Fibroblast of mammary gland (primary cell): ENCODE measurements at regions not wholly inside any gene's neighbourhood (a gene's known extent, or its start where the extent isn't known, plus 50 kb on each side); places are given as distances from the start of the nearest gene placed in this dataset.

Experiments
- DNase-seq: peaks from one replicate; pipeline ENCODE4 v3.0.0-alpha.2; 2010; ENCODE audit warnings: low read depth
- H3K4me3 ChIP-seq: 2 replicates; pipeline ENCODE4 v1.5.1; 2011; ENCODE audit warnings: low read depth, mild to moderate bottlenecking, low read length, moderate library complexity; ENCODE audit not compliant: control insufficient read depth
- CTCF ChIP-seq: conservative IDR thresholded peaks from 2 replicates; pipeline ENCODE4 v1.5.1; 2011; ENCODE audit warnings: low read depth, low read length, inconsistent platforms; ENCODE audit not compliant: control insufficient read depth, insufficient read depth

GRCh38 chr4:11261066-11261850 lies 167.4 kb downstream of the HS3ST1 start:
- TF ChIP-seq CTCF = no peak
- no peak for DNase-seq
- H3K4me3 ChIP-seq = no peak overlapping the region

DNA sequence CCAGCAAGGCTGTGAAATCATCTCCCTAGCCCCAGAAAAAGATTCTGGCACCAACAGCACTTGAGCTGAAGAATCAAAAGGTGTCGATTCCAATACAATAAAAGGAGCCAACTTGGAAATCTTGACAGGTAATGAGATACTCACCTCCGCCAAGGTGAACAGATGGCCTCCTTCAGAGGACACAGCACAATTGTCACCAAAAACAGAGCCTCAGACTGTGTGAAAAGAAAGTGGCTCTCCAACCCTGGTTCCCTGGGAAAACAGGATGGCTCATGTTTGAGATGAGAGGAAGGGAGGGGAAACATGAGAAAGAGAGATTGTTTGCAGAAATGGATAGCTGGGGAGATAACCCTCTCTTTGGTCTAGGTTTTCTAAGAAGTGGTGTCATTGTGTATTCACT lies 168.9 kb downstream of the HS3ST1 start:
- no peak for TF ChIP-seq CTCF
- no peak overlapping the region for H3K4me3 ChIP-seq
- no peak for DNase-seq

DNA sequence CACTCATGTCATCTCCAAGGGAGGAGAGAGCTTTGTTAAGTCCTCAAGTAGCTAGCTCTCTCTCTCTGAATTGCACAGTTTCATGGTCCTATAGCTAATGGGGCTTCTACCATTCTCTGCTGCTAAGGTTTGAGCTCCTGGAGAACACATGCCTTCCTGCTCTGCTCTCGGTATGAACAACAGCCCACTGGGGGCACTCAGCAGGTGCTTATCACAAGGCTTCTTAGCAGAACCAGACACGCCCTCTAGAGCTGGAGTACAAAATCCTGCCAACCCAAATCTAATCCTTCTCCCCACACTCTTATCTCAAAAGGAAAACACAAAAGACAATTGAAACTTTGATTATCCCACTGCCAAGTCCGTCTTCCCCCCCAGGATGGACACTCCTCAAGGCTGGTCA lies 176.5 kb downstream of the HS3ST1 start:
- no peak for TF ChIP-seq CTCF
- H3K4me3 ChIP-seq = no peak overlapping the region
- no peak for DNase-seq

DNA sequence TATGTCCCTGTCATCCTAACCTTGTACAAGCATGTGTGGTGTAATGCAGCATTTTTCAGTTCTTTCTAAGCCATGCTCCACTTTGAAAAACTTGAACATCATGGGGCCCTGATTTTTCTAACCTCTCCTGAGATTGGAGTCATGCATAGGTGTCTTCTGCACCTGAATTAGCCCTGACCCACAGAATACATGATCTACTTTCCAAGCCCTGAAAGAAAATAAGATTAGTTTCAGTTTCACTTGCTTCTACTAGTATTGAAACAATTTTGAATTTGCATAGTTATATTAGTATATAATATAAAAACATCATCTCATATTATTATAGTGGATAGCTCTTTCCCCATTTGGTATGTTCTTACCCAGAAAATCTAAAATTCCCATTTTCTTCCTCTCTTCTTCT lies 178.2 kb downstream of the HS3ST1 start:
- TF ChIP-seq CTCF = no peak
- H3K4me3 ChIP-seq = no peak overlapping the region
- DNase-seq = no peak

DNA sequence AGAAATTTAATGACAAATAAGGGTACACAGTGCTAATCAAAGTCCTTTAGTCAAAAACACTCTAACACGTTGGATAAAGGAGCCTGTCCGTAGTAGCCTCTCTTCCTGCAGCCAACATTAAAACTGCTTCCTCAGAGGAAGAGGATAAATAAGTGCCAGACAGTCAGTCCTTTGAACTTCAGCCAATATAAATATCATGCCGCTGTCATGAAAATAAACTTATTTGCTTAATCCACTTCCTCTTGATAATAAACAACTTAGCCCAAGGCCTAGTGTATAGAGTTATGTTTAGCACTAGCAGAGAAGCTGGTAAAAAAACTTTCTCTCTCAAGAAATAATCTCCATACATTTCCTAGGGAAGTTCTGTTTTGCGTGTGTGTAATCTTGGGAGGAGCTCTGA lies 196.7 kb downstream of the HS3ST1 start:
- DNase-seq = no peak
- TF ChIP-seq CTCF = no peak
- no peak overlapping the region for H3K4me3 ChIP-seq

- no peak for DNase-seq
- TF ChIP-seq CTCF = no peak
- no peak overlapping the region for H3K4me3 ChIP-seq
Observed at GRCh38 chr4:11230866-11231265, 197.8 kb downstream of the HS3ST1 start.

DNA sequence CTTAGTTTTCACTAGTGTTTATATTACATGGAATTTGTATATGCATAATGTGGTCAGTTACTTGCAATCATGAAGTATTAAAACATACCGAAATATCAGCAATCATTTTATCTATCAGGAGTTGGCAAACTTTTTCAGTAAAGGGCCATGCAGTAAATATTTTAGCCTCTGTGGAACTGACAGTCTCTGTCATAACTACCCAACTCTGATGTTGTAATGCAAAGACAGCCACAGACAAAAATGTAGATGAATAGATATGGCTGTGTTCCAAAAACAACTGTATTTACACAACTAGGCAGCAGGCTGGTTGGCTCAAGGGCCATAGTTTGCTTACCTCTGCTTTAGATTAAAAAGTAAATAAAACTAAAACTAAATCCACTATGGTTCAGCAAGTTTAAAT lies 200.2 kb downstream of the HS3ST1 start:
- no peak overlapping the region for H3K4me3 ChIP-seq
- no peak for DNase-seq
- no peak for TF ChIP-seq CTCF
